Right lobe of liver (tissue), 6 donors: ENCODE measurements at regions not wholly inside any gene's neighbourhood (a gene's known extent, or its start where the extent isn't known, plus 50 kb on each side); places are given as distances from the start of the nearest gene placed in this dataset.

Source experiments
- ATAC-seq, 4 donors: fragments of 200-7000 bp; cut with Tn5 transposase; one replicate each; pipeline ENCODE4 v1.9.1; 2020; ENCODE audit warnings: mild to moderate bottlenecking in 4 of 4, moderate library complexity in 4 of 4
- DNase-seq, 3 donors: peaks; one replicate each; pipeline ENCODE4 v3.0.0-alpha.2; 2020
- H3K27ac ChIP-seq, 3 donors: fragments of 200-600 bp; one replicate each; pipeline ENCODE4 v1.8.0; 2022
- H3K27me3 ChIP-seq, 2 donors: fragments of 200-600 bp; one replicate each; pipeline ENCODE4 v1.8.0; 2022
- H3K36me3 ChIP-seq, 4 donors: fragments of 200-600 bp; sonication (generic) in 1 of 4; one replicate each; pipeline versions ENCODE4 v1.5.1 to v1.8.0; 2017 to 2022; ENCODE audit warnings: control low read depth in 1 of 4
- H3K4me1 ChIP-seq, 4 donors: fragments of 200-600 bp; sonication (generic) in 1 of 4; one replicate each; pipeline versions ENCODE4 v1.5.1 to v1.8.0; 2017 to 2022; ENCODE audit warnings: control low read depth in 1 of 4
- H3K4me3 ChIP-seq, 3 donors: fragments of 200-600 bp; one replicate each; pipeline ENCODE4 v1.8.0; 2022
- H3K9me3 ChIP-seq, 4 donors: fragments of 200-600 bp; sonication (generic) in 1 of 4; one replicate each; pipeline versions ENCODE4 v1.5.1 to v1.8.0; 2017 to 2022; ENCODE audit warnings: control low read depth in 1 of 4
- CTCF ChIP-seq, 4 donors: fragments of 200-600 bp in 3 of 4; fragments of 450-650 bp in 1 of 4; IDR thresholded peaks; one replicate each; pipeline versions ENCODE4 v1.5.1 to v1.8.0; 2016 to 2022; ENCODE audit warnings: antibody characterized with exemption in 4 of 4, mild to moderate bottlenecking in 2 of 4
- POLR2A ChIP-seq: fragments of 450-650 bp; IDR thresholded peaks from one replicate; pipeline ENCODE4 v1.6.1; 2017; ENCODE audit warnings: antibody characterized with exemption, mild to moderate bottlenecking
- WGBS: methylation state at CpG from one replicate; pipeline ENCODE4 v1.1.6; 2018; ENCODE audit warnings: low coverage, low lambda C conversion rate; ENCODE audit not compliant: insufficient coverage; ENCODE audit errors: missing lambda C conversion rate; 5-methylcytosine and 5-hydroxymethylcytosine counted together
- intact Hi-C, 2 donors: fragments of 100-400 bp; cut with DNase I; formaldehyde crosslinking; loops; one replicate each; pipeline versions ENCODE4 v1.11.2 to v1.14.1; 2022
- donor health status: DM: no; HTN: yes; CAD: no.
- donor health status: DM: no; HTN: no; CAD: no.
- donor health status: DM: no; HTN: no; CAD: no.
- donor health status: DM: no; HTN: yes; CAD: no.
- donor health status: DM: no; HTN: yes; CAD: no.

DNA sequence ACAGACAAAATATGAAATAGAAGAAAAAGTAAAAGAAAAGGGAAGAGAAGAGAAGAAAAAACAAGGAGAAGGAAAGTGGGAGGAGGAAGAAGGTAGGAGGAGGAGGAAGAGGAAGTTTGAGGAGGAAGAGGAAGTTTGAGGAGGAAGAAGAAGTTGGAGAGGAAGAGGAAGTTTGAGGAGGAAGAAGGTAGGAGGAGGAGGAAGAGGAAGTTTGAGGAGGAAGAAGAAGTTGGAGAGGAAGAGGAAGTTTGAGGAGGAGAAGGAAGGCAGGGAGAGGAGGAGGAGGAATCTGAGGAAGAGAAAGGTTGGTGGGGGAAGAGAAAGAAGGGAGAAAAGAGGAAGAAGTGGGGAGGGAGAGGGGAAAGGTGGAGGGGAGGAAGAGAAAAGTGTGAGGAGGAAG, 169.2 kb upstream of the RORA start:
- H3K27me3 ChIP-seq: no peaks in the 10 kb centered on the region
- ATAC-seq (no peak), DNase-seq (no peak)
- no peaks in the 10 kb centered on the region for H3K9me3 ChIP-seq
- H3K27ac ChIP-seq: no peak overlapping the region
- no peaks in the 10 kb centered on the region for H3K36me3 ChIP-seq
- H3K4me3 ChIP-seq: no peak overlapping the region
- TF ChIP-seq CTCF (IDR thresholded peaks at IDR 0.05): no peak
- no peak for TF ChIP-seq POLR2A
- H3K4me1 ChIP-seq: peaks cover 0 to 30% (median 0%) of the 10 kb centered on the region in 4 donors
- intact Hi-C loops: no loop called here

DNA sequence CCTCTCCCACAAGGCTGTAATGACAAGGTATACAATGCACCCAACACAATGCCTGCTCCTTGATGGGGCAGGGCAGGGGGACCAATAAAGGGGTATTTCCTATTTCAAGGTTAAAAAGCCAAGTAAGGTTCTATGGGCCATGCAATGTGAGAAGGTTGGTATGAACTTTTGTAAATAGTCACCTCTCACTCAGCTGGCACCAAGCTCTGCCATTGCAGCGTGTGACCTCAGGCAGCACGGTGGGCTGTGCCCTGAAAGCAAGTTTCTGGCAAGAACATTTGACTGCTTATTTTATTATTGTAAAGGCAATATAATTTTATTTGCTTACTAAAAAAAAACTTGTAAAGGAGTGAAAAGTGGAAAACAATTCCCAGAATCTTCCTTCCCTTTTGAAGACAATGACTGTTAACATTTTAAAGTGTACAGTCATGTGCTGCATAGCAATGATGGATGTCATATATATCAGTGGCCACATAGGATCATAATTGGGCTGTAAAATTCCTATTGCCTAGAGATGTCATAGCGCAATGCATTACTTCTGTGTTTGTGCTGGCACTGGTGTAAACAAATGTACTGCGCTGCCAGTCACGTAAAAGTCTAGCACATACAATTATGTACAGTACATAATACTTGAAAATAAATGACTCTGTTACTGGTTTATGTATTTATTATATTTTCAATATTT, 167.3 kb upstream of the RORA start:
- Histone ChIP-seq H3K27ac (peak overlapping the region in 2 of 3 donors; percentile 19 to 26), H3K36me3 (no peaks in the 10 kb centered on the region), H3K27me3 (no peaks in the 10 kb centered on the region), H3K4me1 (peaks cover 0 to 13% (median 0%) of the 10 kb centered on the region in 4 donors), H3K4me3 (no peak overlapping the region), H3K9me3 (no peaks in the 10 kb centered on the region)
- no peak for TF ChIP-seq POLR2A
- DNase-seq (peak; percentile 32 to 68 (median 60)), ATAC-seq (peak; percentile 59 to 84 (median 82))
- WGBS: 57% methylated on average over 5 of the region's 5 CpGs
- intact Hi-C loops: no loop called here

GRCh38 chr15:61393949-61394348, 164.8 kb upstream of the RORA start:
- WGBS: 9% methylated on average over 3 of the region's 3 CpGs
- H3K4me1 ChIP-seq: peaks cover 0 to 13% (median 0%) of the 10 kb centered on the region in 4 donors
- peak; percentile 60 to 80 (median 76) for ATAC-seq
- intact Hi-C loops: no loop called here
- no peak for DNase-seq
- H3K27me3 ChIP-seq: no peaks in the 10 kb centered on the region
- H3K9me3 ChIP-seq: no peaks in the 10 kb centered on the region
- H3K36me3 ChIP-seq: no peaks in the 10 kb centered on the region
- peak overlapping the region; percentile 19 to 44 (median 28) for H3K27ac ChIP-seq
- no peak overlapping the region for H3K4me3 ChIP-seq
- TF ChIP-seq CTCF (IDR thresholded peaks at IDR 0.05) (no peak), POLR2A (no peak)

GRCh38 chr15:61393524-61393923, 164.4 kb upstream of the RORA start:
- no peaks in the 10 kb centered on the region for H3K36me3 ChIP-seq
- peaks cover 0 to 13% (median 0%) of the 10 kb centered on the region in 4 donors for H3K4me1 ChIP-seq
- TF ChIP-seq CTCF (IDR thresholded peaks at IDR 0.05) (no peak), POLR2A (no peak)
- H3K27me3 ChIP-seq: no peaks in the 10 kb centered on the region
- intact Hi-C loops: no loop called here
- H3K9me3 ChIP-seq: no peaks in the 10 kb centered on the region
- WGBS: 62% methylated on average over 3 of the region's 3 CpGs
- H3K27ac ChIP-seq: peak overlapping the region; percentile 19 to 44 (median 28)
- ATAC-seq: no peak
- H3K4me3 ChIP-seq: no peak overlapping the region
- DNase-seq: no peak

- ATAC-seq (peak; percentile 48 to 75 (median 56)), DNase-seq (no peak)
- H3K27me3 ChIP-seq: no peaks in the 10 kb centered on the region
- no peaks in the 10 kb centered on the region for H3K36me3 ChIP-seq
- H3K4me1 ChIP-seq: no peaks in the 10 kb centered on the region
- H3K27ac ChIP-seq: no peak overlapping the region
- H3K4me3 ChIP-seq: no peak overlapping the region
- H3K9me3 ChIP-seq: no peaks in the 10 kb centered on the region
- TF ChIP-seq CTCF (IDR thresholded peaks at IDR 0.05) (peak; percentile 20 to 52 (median 21)), POLR2A (no peak)
- intact Hi-C loops: no loop called here
These were observed 161.0 kb upstream of the RORA start for GRCh38 chr15:61390138-61390537.
